ENCODE measurements at regions not wholly inside any gene's neighbourhood (a gene's known extent, or its start where the extent isn't known, plus 50 kb on each side); places are given as distances from the start of the nearest gene placed in this dataset.
"Not testable (repeated sequence)": the region's sequence is repeated elsewhere in the genome, so short reads cannot be mapped to it uniquely, and the experiment has no call there.

GRCh38 chr7:106367664-106368063, 82.9 kb upstream of the NAMPT start:
- Mint-ChIP-seq H3K9me3 (ENCODE audit: unreplicated experiment) (no peaks in the 10 kb centered on the region), H3K4me3 (ENCODE audit: unreplicated experiment) (no peak overlapping the region), H3K36me3 (ENCODE audit: unreplicated experiment) (no peaks in the 10 kb centered on the region), H3K27ac (ENCODE audit: unreplicated experiment) (no peak overlapping the region), H3K4me1 (ENCODE audit: unreplicated experiment) (peaks cover 3% of the 10 kb centered on the region), H3K27me3 (ENCODE audit: unreplicated experiment) (peaks cover 14% of the 10 kb centered on the region)
- TF ChIP-seq CTCF (IDR thresholded peaks at IDR 0.05) = no peak
- no peak for DNase-seq (ENCODE audit: extremely low spot score, unreplicated experiment)

- Mint-ChIP-seq H3K36me3 (ENCODE audit: unreplicated experiment) (no peaks in the 10 kb centered on the region), H3K27me3 (ENCODE audit: unreplicated experiment) (peaks cover 20% of the 10 kb centered on the region), H3K27ac (ENCODE audit: unreplicated experiment) (no peak overlapping the region), H3K4me3 (ENCODE audit: unreplicated experiment) (no peak overlapping the region), H3K9me3 (ENCODE audit: unreplicated experiment) (no peaks in the 10 kb centered on the region), H3K4me1 (ENCODE audit: unreplicated experiment) (peaks cover 3% of the 10 kb centered on the region)
- no peak for DNase-seq (ENCODE audit: extremely low spot score, unreplicated experiment)
- TF ChIP-seq CTCF (IDR thresholded peaks at IDR 0.05) = peak; percentile 14
Observed at GRCh38 chr7:106367018-106367420, 82.2 kb upstream of the NAMPT start.

GRCh38 chr7:106365252-106366005, 80.6 kb upstream of the NAMPT start:
- Mint-ChIP-seq H3K9me3 (ENCODE audit: unreplicated experiment) (no peaks in the 10 kb centered on the region), H3K27me3 (ENCODE audit: unreplicated experiment) (peaks cover 33% of the 10 kb centered on the region), H3K4me3 (ENCODE audit: unreplicated experiment) (no peak overlapping the region), H3K27ac (ENCODE audit: unreplicated experiment) (no peak overlapping the region), H3K4me1 (ENCODE audit: unreplicated experiment) (peaks cover 3% of the 10 kb centered on the region), H3K36me3 (ENCODE audit: unreplicated experiment) (no peaks in the 10 kb centered on the region)
- no peak for TF ChIP-seq CTCF (IDR thresholded peaks at IDR 0.05)
- no peak for DNase-seq (ENCODE audit: extremely low spot score, unreplicated experiment)

- not testable (repeated sequence) for H3K9me3 Mint-ChIP-seq (ENCODE audit: unreplicated experiment)
Observed at GRCh38 chr7:106362507-106362906, 77.7 kb upstream of the NAMPT start.

GRCh38 chr7:106358103-106358663, 73.4 kb upstream of the NAMPT start:
- Mint-ChIP-seq H3K4me1 (ENCODE audit: unreplicated experiment) (no peaks in the 10 kb centered on the region), H3K36me3 (ENCODE audit: unreplicated experiment) (no peaks in the 10 kb centered on the region), H3K9me3 (ENCODE audit: unreplicated experiment) (no peaks in the 10 kb centered on the region), H3K27me3 (ENCODE audit: unreplicated experiment) (peaks cover 51% of the 10 kb centered on the region), H3K4me3 (ENCODE audit: unreplicated experiment) (no peak overlapping the region), H3K27ac (ENCODE audit: unreplicated experiment) (no peak overlapping the region)
- TF ChIP-seq CTCF (IDR thresholded peaks at IDR 0.05) = no peak
- DNase-seq (ENCODE audit: extremely low spot score, unreplicated experiment) = peak; percentile 8

More at GRCh38 chr7:106362507-106362906, 77.7 kb upstream of the NAMPT start:
- not testable (repeated sequence) for H3K27ac Mint-ChIP-seq (ENCODE audit: unreplicated experiment); H3K4me1 Mint-ChIP-seq (ENCODE audit: unreplicated experiment); H3K36me3 Mint-ChIP-seq (ENCODE audit: unreplicated experiment); H3K4me3 Mint-ChIP-seq (ENCODE audit: unreplicated experiment); DNase-seq (ENCODE audit: extremely low spot score, unreplicated experiment)
- peaks cover 37% of the 10 kb centered on the region for H3K27me3 Mint-ChIP-seq (ENCODE audit: unreplicated experiment)
